Duodenal mucosa (tissue), 2 donors: ENCODE measurements at regions not wholly inside any gene's neighbourhood (a gene's known extent, or its start where the extent isn't known, plus 50 kb on each side); places are given as distances from the start of the nearest gene placed in this dataset.
"Not testable (repeated sequence)": the region's sequence is repeated elsewhere in the genome, so short reads cannot be mapped to it uniquely, and the experiment has no call there.

Experiments used
- H3K27ac ChIP-seq: one replicate; pipeline ENCODE4 v1.7.0; 2013; ENCODE audit warnings: low read depth, low read length
- H3K27me3 ChIP-seq, 2 donors: one replicate each; pipeline ENCODE4 v1.7.0; 2013; ENCODE audit warnings: low read length in 2 of 2, control low read depth in 1 of 2; ENCODE audit not compliant: insufficient read depth in 2 of 2, control insufficient read depth in 1 of 2
- H3K36me3 ChIP-seq, 2 donors: one replicate each; pipeline ENCODE4 v1.7.0; 2013; ENCODE audit warnings: low read length in 2 of 2, control low read depth in 1 of 2; ENCODE audit not compliant: insufficient read depth in 2 of 2, control insufficient read depth in 1 of 2
- H3K4me1 ChIP-seq, 2 donors: one replicate each; pipeline ENCODE4 v1.7.0; 2013; ENCODE audit warnings: low read length in 2 of 2, control low read depth in 1 of 2; ENCODE audit not compliant: insufficient read depth in 2 of 2, control insufficient read depth in 1 of 2
- H3K4me3 ChIP-seq, 2 donors: one replicate each; pipeline ENCODE4 v1.7.0; 2013; ENCODE audit warnings: low read length in 2 of 2, low read depth in 1 of 2
- H3K9ac ChIP-seq, 2 donors: one replicate each; pipeline ENCODE4 v1.7.0; 2013; ENCODE audit warnings: low read length in 2 of 2, low read depth in 1 of 2
- H3K9me3 ChIP-seq, 2 donors: one replicate each; pipeline ENCODE4 v1.7.0; 2013; ENCODE audit warnings: low read length in 2 of 2, control low read depth in 1 of 2; ENCODE audit not compliant: control insufficient read depth in 1 of 2

GRCh38 chr2:226308323-226308680, 491.3 kb downstream of the IRS1 start:
- H3K4me1 ChIP-seq, result no peaks in the 10 kb centered on the region
- H3K27me3 ChIP-seq, result no peaks in the 10 kb centered on the region
- H3K27ac ChIP-seq, result no peak overlapping the region
- H3K36me3 ChIP-seq, result no peaks in the 10 kb centered on the region
- H3K9ac ChIP-seq, result no peak overlapping the region
- H3K4me3 ChIP-seq, result no peak overlapping the region
- no peaks in the 10 kb centered on the region for H3K9me3 ChIP-seq

- Histone ChIP-seq H3K9ac (no peak overlapping the region), H3K27ac (no peak overlapping the region), H3K27me3 (no peaks in the 10 kb centered on the region), H3K4me3 (no peak overlapping the region), H3K36me3 (no peaks in the 10 kb centered on the region), H3K4me1 (no peaks in the 10 kb centered on the region), H3K9me3 (no peaks in the 10 kb centered on the region)
Observed at GRCh38 chr2:226307487-226308322, 491.9 kb downstream of the IRS1 start.

GRCh38 chr2:226306969-226307368, 492.7 kb downstream of the IRS1 start:
- Histone ChIP-seq H3K4me3 (no peak overlapping the region), H3K4me1 (no peaks in the 10 kb centered on the region), H3K36me3 (no peaks in the 10 kb centered on the region), H3K9me3 (no peaks in the 10 kb centered on the region), H3K27me3 (no peaks in the 10 kb centered on the region), H3K27ac (no peak overlapping the region), H3K9ac (no peak overlapping the region)

- no peak overlapping the region for H3K4me3 ChIP-seq
- H3K27me3 ChIP-seq, result no peaks in the 10 kb centered on the region
- H3K9me3 ChIP-seq, result no peaks in the 10 kb centered on the region
- no peaks in the 10 kb centered on the region for H3K4me1 ChIP-seq
- no peaks in the 10 kb centered on the region for H3K36me3 ChIP-seq
- H3K9ac ChIP-seq, result no peak overlapping the region
- no peak overlapping the region for H3K27ac ChIP-seq
Observed at GRCh38 chr2:226304308-226304707, 495.3 kb downstream of the IRS1 start.

GRCh38 chr2:226303707-226304106, 495.9 kb downstream of the IRS1 start:
- Histone ChIP-seq H3K27ac (no peak overlapping the region), H3K27me3 (no peaks in the 10 kb centered on the region)

GRCh38 chr2:226300196-226300886, 499.3 kb downstream of the IRS1 start:
- Histone ChIP-seq H3K9me3 (no peaks in the 10 kb centered on the region), H3K4me1 (no peaks in the 10 kb centered on the region), H3K27ac (no peak overlapping the region), H3K36me3 (no peaks in the 10 kb centered on the region), H3K4me3 (no peak overlapping the region), H3K9ac (no peak overlapping the region), H3K27me3 (no peaks in the 10 kb centered on the region)

More at GRCh38 chr2:226303707-226304106, 495.9 kb downstream of the IRS1 start:
- H3K9me3 ChIP-seq, result no peaks in the 10 kb centered on the region
- H3K9ac ChIP-seq, result no peak overlapping the region
- no peaks in the 10 kb centered on the region for H3K36me3 ChIP-seq
- H3K4me3 ChIP-seq, result no peak overlapping the region
- H3K4me1 ChIP-seq, result no peaks in the 10 kb centered on the region

GRCh38 chr2:226299771-226300170, 499.8 kb downstream of the IRS1 start:
- Histone ChIP-seq H3K36me3 (no peaks in the 10 kb centered on the region), H3K27ac (no peak overlapping the region), H3K4me3 (no peak overlapping the region), H3K27me3 (no peaks in the 10 kb centered on the region), H3K9ac (no peak overlapping the region), H3K9me3 (no peaks in the 10 kb centered on the region), H3K4me1 (no peaks in the 10 kb centered on the region)

GRCh38 chr2:226295681-226296080, 503.9 kb downstream of the IRS1 start:
- H3K27me3 ChIP-seq, result no peaks in the 10 kb centered on the region
- no peak overlapping the region for H3K4me3 ChIP-seq
- H3K36me3 ChIP-seq, result no peaks in the 10 kb centered on the region
- H3K4me1 ChIP-seq, result no peaks in the 10 kb centered on the region
- peaks cover 4 to 5% of the 10 kb centered on the region in 2 donors for H3K9me3 ChIP-seq
- H3K9ac ChIP-seq, result no peak overlapping the region
- no peak overlapping the region for H3K27ac ChIP-seq

GRCh38 chr2:226295123-226295522, 504.5 kb downstream of the IRS1 start:
- Histone ChIP-seq H3K27me3 (no peaks in the 10 kb centered on the region), H3K36me3 (no peaks in the 10 kb centered on the region), H3K4me1 (no peaks in the 10 kb centered on the region), H3K9me3 (peaks cover 4 to 5% of the 10 kb centered on the region in 2 donors), H3K4me3 (no peak overlapping the region), H3K9ac (no peak overlapping the region), H3K27ac (no peak overlapping the region)

GRCh38 chr2:226291281-226291680, 508.3 kb downstream of the IRS1 start:
- not testable (repeated sequence) for H3K36me3 ChIP-seq, H3K9me3 ChIP-seq, H3K4me1 ChIP-seq, H3K27ac ChIP-seq, H3K27me3 ChIP-seq, H3K9ac ChIP-seq, H3K4me3 ChIP-seq
